Omental fat pad (tissue), 3 donors: ENCODE measurements at regions not wholly inside any gene's neighbourhood (a gene's known extent, or its start where the extent isn't known, plus 50 kb on each side); places are given as distances from the start of the nearest gene placed in this dataset.
"Not testable (repeated sequence)": the region's sequence is repeated elsewhere in the genome, so short reads cannot be mapped to it uniquely, and the experiment has no call there.

Source experiments
- ATAC-seq: fragments of 150-250 bp; one replicate; pipeline ENCODE4 v1.9.1; 2016; ENCODE audit warnings: mild to moderate bottlenecking, moderate library complexity; ENCODE audit not compliant: low FRiP score
- DNase-seq: peaks from one replicate; pipeline ENCODE4 v3.0.0-alpha.2; 2019; ENCODE audit warnings: low spot score
- CTCF ChIP-seq, 3 donors: fragments of 450-650 bp; IDR thresholded peaks; one replicate each; pipeline ENCODE4 v1.5.1; 2016 to 2017; ENCODE audit warnings: antibody characterized with exemption in 3 of 3, mild to moderate bottlenecking in 3 of 3, moderate library complexity in 2 of 3

- ATAC-seq, DNase-seq: not testable (repeated sequence)
Measured at GRCh38 chr4:67412153-67412712, 133.1 kb downstream of the CENPC start.

GRCh38 chr4:67403342-67403741 lies 142.0 kb downstream of the CENPC start:
- no peak for DNase-seq
- TF ChIP-seq CTCF (IDR thresholded peaks at IDR 0.05): no peak
- no peak for ATAC-seq

GRCh38 chr4:67401902-67402301 lies 143.4 kb downstream of the CENPC start:
- ATAC-seq (no peak), DNase-seq (no peak)
- TF ChIP-seq CTCF (IDR thresholded peaks at IDR 0.05): no peak

- no peak for ATAC-seq
- no peak for TF ChIP-seq CTCF (IDR thresholded peaks at IDR 0.05)
- no peak for DNase-seq
Measured at GRCh38 chr4:67397931-67398330, 147.4 kb downstream of the CENPC start.

- no peak for TF ChIP-seq CTCF (IDR thresholded peaks at IDR 0.05)
- ATAC-seq (no peak), DNase-seq (no peak)
Measured at GRCh38 chr4:67397031-67397430, 148.3 kb downstream of the CENPC start.

- DNase-seq: no peak
- TF ChIP-seq CTCF (IDR thresholded peaks at IDR 0.05): no peak
- no peak for ATAC-seq
Measured at GRCh38 chr4:67396008-67396407, 149.3 kb downstream of the CENPC start.

- no peak for ATAC-seq
- TF ChIP-seq CTCF (IDR thresholded peaks at IDR 0.05): no peak
- DNase-seq: no peak
Measured at GRCh38 chr4:67394879-67395278, 150.4 kb downstream of the CENPC start.
